Esophagus muscularis mucosa (tissue), 4 donors: ENCODE measurements at regions not wholly inside any gene's neighbourhood (a gene's known extent, or its start where the extent isn't known, plus 50 kb on each side); places are given as distances from the start of the nearest gene placed in this dataset.

Experiments used
- DNase-seq: peaks from one replicate; pipeline ENCODE4 v3.0.0-alpha.2; 2017; ENCODE audit errors: extremely low spot score
- H3K27ac ChIP-seq, 4 donors: fragments of 200-600 bp; sonication (generic); replicated peaks in 1 of 4; 1 replicate in 3 of 4; 2 replicates in 1 of 4; pipeline ENCODE4 v1.5.1; 2016 to 2019; ENCODE audit warnings: mild to moderate bottlenecking in 1 of 4
- H3K27me3 ChIP-seq, 4 donors: fragments of 200-600 bp; sonication (generic); one replicate each; pipeline versions ENCODE4 v1.5.1 to v1.6.0; 2016 to 2019
- H3K36me3 ChIP-seq, 4 donors: fragments of 200-600 bp; sonication (generic); one replicate each; pipeline ENCODE4 v1.5.1; 2016 to 2019
- H3K4me1 ChIP-seq, 4 donors: fragments of 200-600 bp; sonication (generic); one replicate each; pipeline ENCODE4 v1.5.1; 2016 to 2019
- H3K4me3 ChIP-seq, 4 donors: fragments of 200-600 bp; sonication (generic); 1 replicate in 2 of 4; 2 replicates in 2 of 4; pipeline ENCODE4 v1.5.1; 2016 to 2019; ENCODE audit warnings: mild to moderate bottlenecking in 4 of 4, moderate library complexity in 1 of 4
- H3K9me3 ChIP-seq, 4 donors: fragments of 200-600 bp; sonication (generic); 1 replicate in 3 of 4; 2 replicates in 1 of 4; pipeline ENCODE4 v1.5.1; 2016 to 2019
- CTCF ChIP-seq, 3 experiments: fragments of 200-600 bp in 2 of 3; fragments of 450-650 bp in 1 of 3; sonication (generic) in 2 of 3; IDR thresholded peaks; one replicate each; pipeline ENCODE4 v1.5.1; 2017 to 2019; ENCODE audit warnings: antibody characterized with exemption in 3 of 3, mild to moderate bottlenecking in 2 of 3, moderate library complexity in 1 of 3
- EP300 ChIP-seq: sonication (generic); formaldehyde crosslinking; IDR thresholded peaks from one replicate; pipeline ENCODE4 v1.6.1; 2017; ENCODE audit warnings: antibody characterized with exemption
- POLR2A ChIP-seq: fragments of 450-650 bp; IDR thresholded peaks from one replicate; pipeline ENCODE4 v1.6.1; 2017; ENCODE audit warnings: antibody characterized with exemption, moderate library complexity, mild to moderate bottlenecking, low read depth
- POLR2AphosphoS5 ChIP-seq, 2 donors: sonication (generic); formaldehyde crosslinking; IDR thresholded peaks; one replicate each; pipeline ENCODE4 v1.6.1; 2017; ENCODE audit warnings: antibody characterized with exemption in 2 of 2
- WGBS: methylation state at CpG from one replicate; pipeline ENCODE4 v1.1.5; 2018; 5-methylcytosine and 5-hydroxymethylcytosine counted together
- intact Hi-C: fragments of 100-400 bp; cut with DNase I; formaldehyde crosslinking; loops from one replicate; pipeline ENCODE4 v1.15.1; 2023

- TF ChIP-seq CTCF (IDR thresholded peaks at IDR 0.05) = no peak
- no peak for TF ChIP-seq EP300
- TF ChIP-seq POLR2A = no peak
- no peak for TF ChIP-seq POLR2AphosphoS5 (IDR thresholded peaks at IDR 0.05)
- Histone ChIP-seq H3K9me3 (no peaks in the 10 kb centered on the region), H3K27ac (no peak overlapping the region), H3K27me3 (no peaks in the 10 kb centered on the region), H3K36me3 (no peaks in the 10 kb centered on the region), H3K4me3 (no peak overlapping the region), H3K4me1 (no peaks in the 10 kb centered on the region)
- 85% methylated on average over 3 of the region's 3 CpGs for WGBS
- no peak for DNase-seq
- intact Hi-C loops = no loop called here
Measured at GRCh38 chr9:26415528-26415927, 477.1 kb downstream of the CAAP1 start.

- Histone ChIP-seq H3K27ac (no peak overlapping the region), H3K4me1 (no peaks in the 10 kb centered on the region), H3K36me3 (no peaks in the 10 kb centered on the region), H3K9me3 (no peaks in the 10 kb centered on the region), H3K4me3 (no peak overlapping the region), H3K27me3 (no peaks in the 10 kb centered on the region)
- 30% methylated on average over 4 of the region's 4 CpGs for WGBS
- intact Hi-C loops = no loop called here
- no peak for DNase-seq
- TF ChIP-seq EP300 = no peak
- no peak for TF ChIP-seq POLR2AphosphoS5 (IDR thresholded peaks at IDR 0.05)
Measured at GRCh38 chr9:26413611-26414010, 479.0 kb downstream of the CAAP1 start.

- H3K9me3 ChIP-seq = no peaks in the 10 kb centered on the region
- no peak for TF ChIP-seq CTCF (IDR thresholded peaks at IDR 0.05)
- no peak for TF ChIP-seq POLR2A
- no peak for TF ChIP-seq POLR2AphosphoS5 (IDR thresholded peaks at IDR 0.05)
- TF ChIP-seq EP300 = no peak
- H3K27me3 ChIP-seq = no peaks in the 10 kb centered on the region
- H3K36me3 ChIP-seq = no peaks in the 10 kb centered on the region
- no peak overlapping the region for H3K27ac ChIP-seq
- H3K4me3 ChIP-seq = no peak overlapping the region
- no peak for DNase-seq
- WGBS = 90% methylated on average over 1 of the region's 1 CpG
- no peaks in the 10 kb centered on the region for H3K4me1 ChIP-seq
- intact Hi-C loops = no loop called here
Measured at GRCh38 chr9:26412446-26412845, 480.2 kb downstream of the CAAP1 start.

- intact Hi-C loops = no loop called here
- Histone ChIP-seq H3K36me3 (no peaks in the 10 kb centered on the region), H3K27ac (no peak overlapping the region), H3K4me1 (no peaks in the 10 kb centered on the region), H3K27me3 (no peaks in the 10 kb centered on the region), H3K9me3 (no peaks in the 10 kb centered on the region), H3K4me3 (no peak overlapping the region)
- WGBS = 64% methylated on average over 2 of the region's 2 CpGs
- DNase-seq = no peak
- no peak for TF ChIP-seq CTCF (IDR thresholded peaks at IDR 0.05)
- no peak for TF ChIP-seq POLR2AphosphoS5 (IDR thresholded peaks at IDR 0.05)
- TF ChIP-seq EP300 = no peak
- TF ChIP-seq POLR2A = no peak
Measured at GRCh38 chr9:26406676-26407075, 485.9 kb downstream of the CAAP1 start.

- no peaks in the 10 kb centered on the region for H3K9me3 ChIP-seq
- H3K27me3 ChIP-seq = no peaks in the 10 kb centered on the region
- WGBS = 86% methylated on average over 4 of the region's 4 CpGs
- H3K27ac ChIP-seq = no peak overlapping the region
- intact Hi-C loops = no loop called here
- TF ChIP-seq CTCF (IDR thresholded peaks at IDR 0.05) (no peak), POLR2AphosphoS5 (IDR thresholded peaks at IDR 0.05) (no peak), EP300 (no peak), POLR2A (no peak)
- no peak for DNase-seq
- H3K4me1 ChIP-seq = no peaks in the 10 kb centered on the region
- no peaks in the 10 kb centered on the region for H3K36me3 ChIP-seq
- no peak overlapping the region for H3K4me3 ChIP-seq
Measured at GRCh38 chr9:26399556-26399955, 493.0 kb downstream of the CAAP1 start.
